Fibroblast of skin of right quadriceps (primary cell): ENCODE measurements at regions not wholly inside any gene's neighbourhood (a gene's known extent, or its start where the extent isn't known, plus 50 kb on each side); places are given as distances from the start of the nearest gene placed in this dataset.

Experiments used
- DNase-seq: peaks from one replicate; pipeline ENCODE4 v3.0.0-alpha.2; 2013

GRCh38 chr2:220293966-220294365 lies 666.5 kb downstream of the SLC4A3 start:
- no peak for DNase-seq

GRCh38 chr2:220296174-220296573 lies 668.7 kb downstream of the SLC4A3 start:
- DNase-seq = no peak

- no peak for DNase-seq
These were observed 669.7 kb downstream of the SLC4A3 start for GRCh38 chr2:220297093-220297492.

DNA sequence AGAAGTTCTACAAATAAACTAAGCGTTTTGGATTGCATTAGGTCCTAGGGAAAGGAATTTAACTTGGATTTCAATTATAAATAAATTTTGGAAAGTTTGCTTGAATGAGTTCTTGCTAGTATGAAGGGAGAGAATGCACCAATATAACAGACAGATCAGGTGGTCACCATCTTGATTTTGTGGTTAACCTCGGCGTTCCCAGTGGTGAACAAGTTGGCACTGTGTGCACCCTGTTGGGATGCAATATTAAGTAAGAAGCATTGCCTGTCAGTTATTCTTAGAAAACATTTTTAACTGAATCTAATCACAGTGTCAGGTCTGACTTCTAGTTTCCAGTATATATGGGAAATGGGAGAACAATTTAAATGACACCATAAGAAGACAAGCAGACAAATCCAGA lies 673.4 kb downstream of the SLC4A3 start:
- DNase-seq = no peak

DNA sequence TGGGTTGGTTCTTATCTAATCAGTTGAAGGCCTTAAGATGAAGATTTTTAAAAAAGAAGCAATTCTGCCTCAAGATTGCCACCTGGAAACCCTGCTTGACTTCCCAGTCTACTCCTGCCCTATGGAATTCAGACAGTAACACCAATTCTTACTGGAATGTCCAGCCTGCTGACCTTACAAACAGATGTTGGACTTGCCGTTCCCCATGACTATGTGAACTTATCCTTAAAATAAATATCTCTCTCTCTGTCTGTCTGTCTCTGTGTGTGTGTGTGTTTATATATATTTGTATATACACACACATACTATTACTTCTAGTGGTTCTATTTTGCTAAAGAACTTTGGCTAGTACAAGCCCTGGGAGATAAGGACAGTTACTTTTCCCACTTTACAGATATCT lies 675.3 kb downstream of the SLC4A3 start:
- no peak for DNase-seq

DNA sequence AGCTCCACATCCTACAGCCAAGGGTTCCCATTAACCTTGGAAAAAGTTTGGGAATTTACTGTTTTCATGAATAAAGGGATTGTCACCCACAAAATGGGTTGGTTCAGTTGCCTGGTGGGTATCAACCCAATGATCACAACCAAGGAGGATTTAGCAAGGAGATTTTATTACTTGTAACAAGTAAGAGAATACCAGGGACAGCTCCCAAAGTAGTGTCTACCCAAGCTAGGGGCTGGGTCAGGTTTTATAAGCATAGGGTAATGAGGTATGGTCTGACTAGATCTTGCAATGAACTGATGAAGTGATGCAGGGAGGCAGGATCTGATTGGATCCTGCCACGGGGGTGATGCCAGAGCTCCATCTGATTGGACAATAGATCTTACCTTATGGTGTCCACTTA lies 681.8 kb downstream of the SLC4A3 start:
- no peak for DNase-seq

DNA sequence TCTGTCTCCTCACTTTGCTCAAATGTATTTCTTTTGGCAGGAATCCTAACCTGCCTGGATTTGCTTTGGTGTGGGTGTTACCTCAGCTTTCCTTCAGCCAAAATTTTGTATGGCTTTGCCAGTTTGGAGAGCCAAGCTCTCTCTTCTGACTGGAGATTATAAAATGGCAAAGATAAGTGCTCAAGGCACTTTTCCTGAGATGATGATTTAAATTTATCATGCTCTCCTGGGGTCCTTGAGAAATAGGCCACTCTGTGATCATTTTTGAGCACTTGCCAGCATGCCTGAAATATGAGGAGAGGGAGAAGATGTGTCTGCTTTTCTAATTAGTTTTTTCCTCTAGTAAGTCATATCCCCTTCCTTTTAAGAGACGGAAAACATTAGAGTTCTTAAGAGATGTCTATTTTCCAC lies 683.0 kb downstream of the SLC4A3 start:
- DNase-seq = peak; percentile 3

DNA sequence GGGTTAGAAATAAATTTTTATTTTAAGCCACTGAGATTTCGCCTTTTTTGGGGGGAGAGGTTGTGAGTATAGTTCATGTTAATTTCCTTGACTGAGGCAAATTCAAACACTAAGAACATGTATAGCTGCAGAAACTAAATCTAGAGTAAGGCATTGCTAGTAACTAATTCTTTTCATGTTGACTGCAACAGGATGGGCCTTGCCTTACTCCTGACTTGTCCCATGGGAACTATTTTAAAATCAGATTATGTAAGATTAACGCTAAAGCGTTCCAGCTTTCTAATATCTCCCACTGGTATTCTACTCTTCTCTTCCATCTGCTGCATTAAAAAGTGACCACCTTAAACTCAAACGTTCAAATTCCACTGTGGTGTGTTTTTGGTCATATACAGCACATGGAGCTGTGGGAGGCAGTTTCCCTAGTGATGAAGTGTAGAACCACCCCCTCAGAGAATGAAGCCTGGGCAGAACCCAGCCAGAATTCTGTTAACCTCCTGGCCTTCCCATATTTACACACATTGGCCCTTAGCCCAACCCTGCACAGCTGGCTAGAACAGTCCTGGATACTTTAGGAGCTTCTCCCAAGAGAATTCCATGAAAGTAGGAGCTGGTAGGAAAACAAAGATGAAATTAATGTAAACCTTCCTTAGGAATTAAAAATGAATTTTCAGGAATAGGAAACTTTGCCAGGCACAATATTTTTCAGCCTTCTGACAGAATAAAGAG lies 687.8 kb downstream of the SLC4A3 start:
- peak; percentile 11 for DNase-seq

DNA sequence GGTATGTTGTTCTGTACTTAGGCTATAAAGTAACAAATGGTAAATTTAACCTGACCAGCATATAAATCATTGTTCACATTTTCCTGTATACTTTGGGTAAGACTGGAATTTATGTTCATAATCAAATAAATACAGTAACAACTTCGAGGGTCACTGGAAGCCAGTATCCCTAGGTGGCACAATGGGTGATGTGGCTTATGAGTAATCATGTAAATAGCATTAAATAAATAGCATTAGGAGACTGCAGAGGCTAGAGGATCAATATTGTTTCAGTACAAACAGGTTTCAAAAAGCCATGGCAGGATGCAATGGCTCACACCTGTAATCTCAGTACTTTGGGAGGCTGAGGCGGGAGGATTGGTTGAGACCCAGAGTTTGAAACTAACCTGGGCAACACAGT lies 690.6 kb downstream of the SLC4A3 start:
- DNase-seq = no peak

DNA sequence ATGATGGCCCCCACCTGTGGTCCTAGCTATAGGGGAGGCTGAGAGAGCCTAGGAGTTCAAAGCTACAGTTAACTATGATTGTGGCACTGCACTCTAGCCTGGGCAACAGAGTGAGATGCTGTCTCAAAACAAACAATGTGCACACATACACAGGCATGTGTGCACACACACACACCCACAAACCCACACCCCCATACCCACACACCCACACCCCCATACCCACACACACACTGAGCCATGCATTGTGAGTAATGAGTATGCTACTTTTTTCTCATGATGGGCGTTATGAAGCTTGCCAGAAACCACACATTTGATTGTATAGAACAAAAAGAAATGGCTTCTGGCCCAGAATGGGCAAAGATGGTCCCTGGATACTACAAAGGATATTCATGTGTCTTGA lies 691.1 kb downstream of the SLC4A3 start:
- no peak for DNase-seq

- DNase-seq = no peak
These were observed 692.9 kb downstream of the SLC4A3 start for GRCh38 chr2:220320326-220320725.

DNA sequence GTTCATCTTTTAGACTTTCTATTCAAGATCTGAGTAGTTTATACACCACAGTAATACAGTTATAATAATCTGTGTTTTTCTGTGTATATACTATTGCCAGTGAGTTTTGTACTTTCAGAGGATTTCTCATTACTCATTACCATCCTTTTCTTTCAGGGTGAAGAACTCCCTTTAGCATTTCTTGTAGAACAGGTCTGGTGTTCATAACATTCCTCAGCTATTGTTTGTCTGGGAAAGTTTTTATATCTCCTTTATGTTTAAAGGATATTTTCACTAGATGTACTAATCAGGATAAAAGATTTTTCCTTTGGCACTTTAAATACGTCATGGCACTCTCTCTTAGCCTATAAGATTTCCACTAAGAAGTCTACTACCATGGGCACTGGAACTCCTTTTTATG lies 705.5 kb downstream of the SLC4A3 start:
- DNase-seq = no peak

DNA sequence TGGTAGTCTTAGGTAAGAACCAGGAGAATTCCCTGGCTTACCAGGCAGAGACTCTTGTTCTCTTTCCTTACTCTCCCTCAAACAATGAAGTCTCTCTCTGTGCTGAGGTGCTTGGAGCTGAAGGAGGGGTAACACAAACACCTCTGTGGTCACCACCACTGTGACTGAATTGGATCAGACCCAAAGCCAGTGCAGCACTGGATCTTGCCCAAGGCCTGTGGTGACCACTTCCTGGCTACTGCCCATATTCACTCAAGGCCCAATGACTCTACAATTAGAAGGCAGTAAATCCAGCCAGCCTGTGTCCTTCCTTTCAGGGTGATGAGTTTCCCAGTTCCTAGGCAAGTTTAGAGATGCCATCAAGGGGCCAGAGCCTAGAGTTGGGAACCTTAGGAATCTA lies 706.8 kb downstream of the SLC4A3 start:
- DNase-seq = peak; percentile 2

DNA sequence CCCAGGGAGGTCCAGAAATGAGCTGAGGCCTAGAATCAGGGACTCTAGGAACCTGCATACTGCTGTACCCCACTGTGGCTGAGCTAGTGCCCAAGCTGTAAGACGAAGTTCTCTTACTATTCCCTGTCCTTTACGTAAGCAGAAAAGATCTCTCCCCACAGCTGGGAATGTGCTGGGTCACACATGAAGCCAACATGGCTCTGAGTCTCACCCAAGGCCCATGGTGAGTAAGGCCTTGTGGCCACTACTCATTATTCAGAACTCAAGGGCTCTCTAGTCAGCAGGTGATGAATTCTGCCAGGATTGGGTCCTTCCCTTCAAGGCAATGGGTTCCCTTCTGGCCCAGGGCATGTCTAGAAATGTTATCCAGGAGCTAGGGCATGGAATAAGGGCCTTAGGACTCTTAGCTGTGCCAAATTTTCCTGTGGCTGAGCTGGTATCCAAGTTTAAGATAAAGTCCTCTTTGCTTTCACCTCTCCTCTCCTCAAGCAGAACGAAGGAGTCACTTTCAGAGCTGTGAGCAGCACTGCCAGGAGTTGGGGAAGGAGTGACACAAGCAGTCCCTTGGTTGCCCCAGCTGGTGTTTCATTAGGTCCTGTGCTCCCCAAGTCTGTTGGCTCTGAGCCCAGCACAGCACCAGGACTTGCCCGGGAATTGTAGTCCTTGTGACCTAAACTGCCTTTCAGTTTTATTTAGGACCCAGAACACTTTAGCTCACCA lies 707.6 kb downstream of the SLC4A3 start:
- DNase-seq = no peak

- no peak for DNase-seq
These were observed 708.1 kb downstream of the SLC4A3 start for GRCh38 chr2:220335591-220335915.

GRCh38 chr2:220336771-220337170 lies 709.3 kb downstream of the SLC4A3 start:
- DNase-seq = peak; percentile 3

DNA sequence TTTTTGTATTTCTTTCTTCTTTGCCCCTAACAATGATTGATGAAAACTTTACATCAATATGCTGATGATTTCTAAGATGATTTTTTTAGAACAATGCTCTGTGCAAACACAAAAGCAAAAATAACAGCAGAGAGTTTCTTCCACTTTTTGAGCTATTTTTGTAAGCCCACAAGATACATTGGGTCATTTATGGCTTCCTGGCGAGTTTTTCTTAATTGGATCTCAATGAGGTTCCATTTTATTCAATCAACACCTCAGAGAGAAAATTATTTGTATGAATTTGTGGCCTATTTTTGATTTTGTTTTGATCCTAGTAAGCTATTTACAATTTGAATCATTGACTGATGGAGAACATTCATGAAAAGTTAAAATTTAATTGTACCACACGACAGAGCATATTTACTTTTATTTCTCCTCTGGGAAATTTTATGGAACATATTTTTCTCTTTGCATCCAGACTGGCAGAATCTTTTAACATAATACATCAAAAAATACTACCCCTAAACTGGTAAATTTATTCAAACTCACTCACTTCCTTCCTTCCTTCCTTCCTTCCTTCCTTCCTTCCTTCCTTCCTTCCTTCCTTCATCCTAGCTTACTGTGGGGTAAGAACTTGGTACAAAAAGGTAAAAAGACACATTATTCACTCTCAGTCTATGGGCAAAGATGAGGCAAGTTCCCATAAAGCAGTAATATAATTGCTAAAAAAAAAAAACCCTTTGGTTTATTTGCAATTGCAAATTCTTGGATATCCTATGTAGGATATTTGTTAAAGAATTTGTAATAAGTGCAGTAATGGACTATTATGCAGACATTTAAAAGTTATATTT lies 710.4 kb downstream of the SLC4A3 start:
- DNase-seq = no peak

GRCh38 chr2:220341014-220341413 lies 713.6 kb downstream of the SLC4A3 start:
- no peak for DNase-seq

DNA sequence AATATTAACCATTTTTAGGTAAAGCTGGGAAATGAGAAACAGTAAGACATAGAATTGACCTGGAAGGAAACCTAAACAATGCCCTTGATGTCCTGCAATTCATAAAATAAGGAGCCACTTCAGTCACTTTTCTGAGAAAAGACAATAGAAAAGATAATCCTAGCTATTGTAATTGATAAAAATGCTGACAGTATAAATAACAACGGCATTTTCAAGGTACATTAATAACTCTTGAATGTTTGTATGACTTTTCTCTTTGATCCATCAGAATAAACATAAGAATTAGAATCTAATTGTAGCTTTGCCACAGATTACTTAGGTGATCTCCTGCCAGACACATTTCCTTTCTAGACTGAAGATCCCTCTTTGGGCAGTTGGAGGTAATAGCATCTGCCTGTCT lies 719.5 kb downstream of the SLC4A3 start:
- no peak for DNase-seq

DNA sequence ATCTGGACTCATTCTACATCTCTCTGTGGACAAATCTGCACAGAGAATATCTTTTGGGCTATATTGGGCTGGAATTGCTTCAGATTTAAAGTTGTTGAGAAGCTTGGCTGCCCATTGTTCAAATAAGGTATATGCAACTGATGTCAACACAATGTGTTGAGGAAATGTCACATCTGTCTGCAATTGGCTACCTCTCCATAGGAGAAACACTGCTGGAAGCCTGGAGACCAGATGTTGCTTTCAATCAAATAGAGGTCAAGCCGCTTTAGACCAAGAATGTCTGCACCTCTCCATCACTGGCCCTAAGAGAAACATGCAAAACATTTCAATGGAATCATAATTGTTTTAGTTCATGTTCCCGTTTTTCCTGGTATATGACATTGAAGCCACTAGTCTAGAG lies 720.2 kb downstream of the SLC4A3 start:
- DNase-seq = no peak

- DNase-seq = no peak
These were observed 720.8 kb downstream of the SLC4A3 start for GRCh38 chr2:220348206-220348605.

DNA sequence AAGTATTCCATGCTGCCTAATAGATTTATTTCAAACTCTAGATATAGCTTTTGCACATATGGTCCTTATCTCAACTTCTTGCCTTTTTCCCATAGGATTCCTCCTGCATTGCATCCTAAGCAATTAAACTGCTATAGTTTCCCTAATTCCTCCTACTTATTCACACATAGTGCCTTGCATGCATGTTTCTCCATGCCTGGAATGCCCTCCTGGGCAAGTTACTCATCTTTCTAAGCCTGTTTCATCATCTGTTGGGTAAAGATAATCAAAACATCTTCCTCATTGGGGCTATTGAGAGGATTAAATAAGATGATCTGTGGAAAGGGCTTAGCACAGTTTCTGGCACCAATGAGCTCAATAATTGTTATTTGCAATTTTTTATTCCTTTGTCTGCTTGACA lies 726.5 kb downstream of the SLC4A3 start:
- DNase-seq = no peak

DNA sequence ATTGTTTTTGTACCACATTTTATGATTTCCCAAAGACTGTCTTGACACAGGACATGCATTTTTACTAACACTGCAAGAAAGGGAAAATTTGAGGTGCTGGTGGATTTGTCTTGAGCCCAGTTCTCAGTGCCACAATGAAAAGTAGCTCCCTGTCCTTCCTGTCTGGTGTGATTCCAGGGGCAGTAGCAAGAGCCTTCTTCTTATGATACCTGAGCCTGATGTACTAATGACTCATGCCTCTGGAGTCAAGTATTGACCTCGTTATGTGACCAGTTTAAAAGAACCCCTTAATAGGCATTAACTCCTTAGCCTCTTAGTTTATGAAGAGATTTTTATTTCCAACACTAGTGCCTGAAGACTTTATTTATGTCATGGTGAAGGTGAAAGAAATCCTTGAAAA lies 728.6 kb downstream of the SLC4A3 start:
- no peak for DNase-seq

DNA sequence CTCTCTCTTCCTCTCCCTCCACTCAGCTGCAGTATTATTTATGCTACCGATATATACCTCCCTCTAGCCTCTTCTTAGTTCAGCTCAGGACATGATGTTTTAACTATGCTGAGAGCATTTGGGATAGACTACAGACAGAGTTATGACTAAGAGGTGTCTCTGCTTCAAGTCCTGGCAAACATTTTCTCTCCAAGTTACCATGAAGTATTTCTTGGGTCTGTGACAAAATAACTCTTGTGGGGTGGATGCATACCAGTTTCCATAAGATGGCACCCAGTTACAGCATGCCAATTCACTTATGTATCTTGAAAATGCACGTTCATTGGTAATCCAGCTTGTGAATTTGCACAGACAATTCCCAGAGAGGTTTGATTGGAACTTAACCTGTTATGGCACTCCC lies 737.6 kb downstream of the SLC4A3 start:
- DNase-seq = peak; percentile 44
